Cardiac fibroblast (primary cell): ENCODE measurements at regions not wholly inside any gene's neighbourhood (a gene's known extent, or its start where the extent isn't known, plus 50 kb on each side); places are given as distances from the start of the nearest gene placed in this dataset.
A peak's percentile ranks its signal among the peaks of the same experiment; 100 is the strongest.

Source experiments
- DNase-seq, 2 donors: peaks; one replicate each; pipeline versions ENCODE4 v3.0.0 to v3.0.0-alpha.2; 2010; ENCODE audit warnings: low read depth in 2 of 2
- H3K4me3 ChIP-seq, 2 donors: replicated peaks in 1 of 2; 1 replicate in 1 of 2; 2 replicates in 1 of 2; pipeline ENCODE4 v1.5.1; 2011; ENCODE audit warnings: low read depth in 2 of 2, low read length in 2 of 2, mild to moderate bottlenecking in 2 of 2, moderate library complexity in 1 of 2
- TF ChIP-seq, protein P1 (sequence below): IDR thresholded peaks from one replicate; pipeline ENCODE4 v1.5.1; 2011; ENCODE audit warnings: low read depth, mild to moderate bottlenecking, low read length, inconsistent platforms

DNA sequence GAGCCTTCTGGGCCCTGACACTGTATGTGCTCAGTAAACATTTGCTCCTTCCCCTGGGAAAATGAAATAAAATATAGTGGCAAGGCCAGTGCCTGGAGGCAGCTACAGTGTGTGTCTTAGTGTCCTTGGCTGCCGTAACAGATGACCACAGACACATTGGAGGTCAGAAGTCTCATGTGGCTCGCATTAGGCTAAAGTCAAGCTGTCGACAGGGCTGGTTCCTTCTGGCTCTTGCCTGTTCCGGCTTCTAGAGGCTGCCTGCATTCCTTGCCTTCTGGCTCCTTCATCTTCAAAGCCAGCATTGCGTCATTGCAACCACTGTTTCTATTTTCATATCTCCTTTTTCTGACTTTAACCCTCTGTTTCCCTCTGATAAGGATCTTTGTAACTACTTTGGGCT, 83.6 kb upstream of the STX18 start:
- peak; percentile 7 to 41 for DNase-seq
- TF ChIP-seq, protein P1, sequence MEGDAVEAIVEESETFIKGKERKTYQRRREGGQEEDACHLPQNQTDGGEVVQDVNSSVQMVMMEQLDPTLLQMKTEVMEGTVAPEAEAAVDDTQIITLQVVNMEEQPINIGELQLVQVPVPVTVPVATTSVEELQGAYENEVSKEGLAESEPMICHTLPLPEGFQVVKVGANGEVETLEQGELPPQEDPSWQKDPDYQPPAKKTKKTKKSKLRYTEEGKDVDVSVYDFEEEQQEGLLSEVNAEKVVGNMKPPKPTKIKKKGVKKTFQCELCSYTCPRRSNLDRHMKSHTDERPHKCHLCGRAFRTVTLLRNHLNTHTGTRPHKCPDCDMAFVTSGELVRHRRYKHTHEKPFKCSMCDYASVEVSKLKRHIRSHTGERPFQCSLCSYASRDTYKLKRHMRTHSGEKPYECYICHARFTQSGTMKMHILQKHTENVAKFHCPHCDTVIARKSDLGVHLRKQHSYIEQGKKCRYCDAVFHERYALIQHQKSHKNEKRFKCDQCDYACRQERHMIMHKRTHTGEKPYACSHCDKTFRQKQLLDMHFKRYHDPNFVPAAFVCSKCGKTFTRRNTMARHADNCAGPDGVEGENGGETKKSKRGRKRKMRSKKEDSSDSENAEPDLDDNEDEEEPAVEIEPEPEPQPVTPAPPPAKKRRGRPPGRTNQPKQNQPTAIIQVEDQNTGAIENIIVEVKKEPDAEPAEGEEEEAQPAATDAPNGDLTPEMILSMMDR = no peak

DNA sequence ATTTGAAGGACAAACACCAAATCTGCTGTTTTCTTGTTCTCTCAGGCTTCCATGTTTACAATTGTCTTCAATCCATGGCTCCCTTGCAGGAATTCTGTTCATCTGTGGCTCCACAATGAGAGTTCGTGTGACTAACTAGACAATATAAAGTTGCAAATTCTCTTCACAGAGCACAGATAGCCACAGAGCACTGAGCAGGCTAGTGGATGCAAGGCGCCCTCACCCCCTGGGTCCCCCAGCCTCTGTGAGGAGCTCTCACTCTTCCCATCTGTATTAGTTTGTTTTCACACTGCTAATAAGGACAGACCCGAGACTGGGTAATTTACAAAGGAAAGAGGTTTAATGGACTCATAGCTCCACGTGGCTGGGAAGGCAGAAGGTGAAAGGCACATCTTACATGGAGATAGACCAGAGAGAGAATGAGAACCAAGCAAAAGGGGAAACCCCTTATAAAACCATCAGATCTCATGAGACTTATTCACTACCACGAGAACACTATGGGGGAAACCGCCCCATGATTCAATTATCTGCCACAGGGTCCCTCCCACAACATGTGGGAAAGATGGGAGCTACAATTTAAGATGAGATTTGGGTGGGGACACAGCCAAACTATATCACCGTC, 82.5 kb upstream of the STX18 start:
- no peak for DNase-seq
- no peak overlapping the region for H3K4me3 ChIP-seq
- TF ChIP-seq, protein P1 = no peak

More for the DNA sequence above, 83.6 kb upstream of the STX18 start:
- no peak overlapping the region for H3K4me3 ChIP-seq

DNA sequence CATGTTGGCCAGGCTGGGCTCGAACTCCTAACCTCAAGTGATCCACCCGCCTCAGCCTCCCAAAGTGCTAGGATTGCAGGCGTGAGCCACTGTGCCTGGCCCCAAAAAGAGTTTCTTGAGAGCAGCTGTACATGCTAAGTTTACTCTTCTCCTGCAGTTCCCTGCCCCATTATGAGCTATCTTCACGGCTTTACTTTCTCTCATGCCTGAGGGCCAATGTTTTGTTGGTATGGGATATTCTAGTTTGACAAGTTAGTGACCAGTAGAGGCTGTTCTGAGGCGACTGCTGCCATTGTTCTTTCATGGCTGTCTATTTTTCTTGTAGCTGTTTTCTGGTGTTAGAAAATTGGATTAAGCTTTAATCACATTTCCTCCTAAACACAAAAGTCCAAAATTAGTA, 78.0 kb upstream of the STX18 start:
- TF ChIP-seq, protein P1 = no peak
- H3K4me3 ChIP-seq = no peak overlapping the region
- no peak for DNase-seq

DNA sequence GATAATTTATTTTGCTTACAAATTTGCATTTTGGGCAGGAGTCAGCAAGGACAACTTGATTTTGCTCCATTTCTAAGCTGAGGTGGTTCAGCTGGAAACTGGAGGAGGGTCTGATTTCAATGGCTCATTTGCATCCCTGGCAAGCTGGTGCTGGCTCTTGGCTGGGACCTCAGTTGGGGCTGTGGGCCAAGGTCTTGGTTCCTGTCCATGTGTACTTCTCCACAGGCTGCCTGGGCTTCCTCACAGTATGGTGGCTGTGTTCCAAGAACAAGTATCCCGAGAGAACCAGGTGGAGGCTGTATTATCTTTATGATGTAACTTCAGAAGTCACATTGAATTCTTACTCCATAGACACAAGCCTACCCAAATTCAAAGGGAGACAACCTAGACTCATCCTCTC, 77.0 kb upstream of the STX18 start:
- TF ChIP-seq, protein P1 = no peak
- H3K4me3 ChIP-seq = no peak overlapping the region
- peak in 1 of 2 donors; percentile 14 for DNase-seq

DNA sequence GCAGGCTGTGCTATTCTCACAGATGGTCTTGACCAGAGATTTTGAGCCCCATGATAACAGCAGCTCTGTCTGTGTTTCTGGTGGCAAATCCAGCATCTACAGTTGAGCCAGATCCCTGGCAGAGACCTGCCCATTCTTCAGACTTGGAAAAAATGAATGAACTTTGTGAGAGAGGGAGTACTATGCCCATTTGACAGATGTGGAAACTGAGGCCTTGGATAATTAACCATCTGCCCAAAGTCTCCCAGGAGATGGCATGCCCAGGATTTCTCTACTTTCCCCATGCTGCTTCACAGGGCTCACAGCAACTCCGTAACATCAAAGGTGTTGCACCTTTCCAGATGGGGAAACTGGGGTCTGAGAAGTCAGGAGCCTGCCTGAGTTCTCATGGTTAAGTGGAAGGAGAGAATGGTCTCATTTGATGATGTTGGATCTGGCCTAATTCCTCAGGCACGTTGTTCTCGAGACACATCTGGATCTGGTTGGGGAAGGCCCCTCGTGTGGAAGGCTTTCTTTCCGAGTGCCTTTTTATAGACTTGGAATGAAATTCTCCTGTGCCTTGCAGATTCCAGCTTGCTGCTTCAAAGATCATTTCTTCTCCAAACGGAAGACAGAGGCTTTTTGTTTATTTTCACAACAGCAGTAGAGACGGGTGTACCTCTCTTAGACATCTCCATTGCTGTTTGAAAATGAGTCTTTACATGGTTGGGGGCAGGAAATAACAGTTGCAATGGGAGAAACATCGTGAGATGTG, 73.3 kb upstream of the STX18 start:
- TF ChIP-seq, protein P1 = no peak
- no peak overlapping the region for H3K4me3 ChIP-seq
- no peak for DNase-seq

DNA sequence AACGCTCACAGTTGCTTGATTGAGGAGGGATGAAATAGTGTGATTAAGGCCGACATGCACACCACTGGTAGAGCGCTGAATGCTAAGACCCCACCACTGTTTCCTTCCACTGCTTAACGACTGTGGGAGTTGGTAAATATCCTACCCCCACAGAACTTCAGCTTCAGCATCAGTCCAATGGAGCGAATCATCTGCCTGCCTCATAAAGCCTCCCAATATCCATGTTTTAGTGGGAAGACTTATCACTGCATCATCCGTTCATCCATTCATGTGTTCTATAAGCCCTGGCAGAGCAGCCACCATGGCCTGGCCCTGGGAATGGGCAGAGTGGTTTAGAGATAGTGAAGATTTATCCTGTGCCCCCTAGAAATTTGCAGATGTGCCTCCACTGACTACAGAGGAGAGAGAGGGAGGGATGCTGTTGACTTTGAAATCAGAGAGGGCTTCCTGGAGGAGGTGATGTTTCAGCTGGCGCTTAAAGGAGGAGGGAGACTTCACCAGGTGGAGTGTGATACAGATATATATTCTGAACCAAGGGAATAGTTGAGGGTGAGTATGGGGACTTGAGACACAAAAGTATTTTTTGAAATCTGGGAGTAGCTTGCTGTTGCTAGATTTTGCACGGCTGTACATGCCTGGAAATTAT, 71.9 kb upstream of the STX18 start:
- TF ChIP-seq, protein P1 = no peak
- no peak for DNase-seq
- no peak overlapping the region for H3K4me3 ChIP-seq
